NAMALWA (cell line): ENCODE measurements at regions not wholly inside any gene's neighbourhood (a gene's known extent, or its start where the extent isn't known, plus 50 kb on each side); places are given as distances from the start of the nearest gene placed in this dataset.
"Not testable (repeated sequence)": the region's sequence is repeated elsewhere in the genome, so short reads cannot be mapped to it uniquely, and the experiment has no call there.

Experiments
- DNase-seq: peaks from one replicate; pipeline ENCODE4 v3.0.0-alpha.2; 2015; ENCODE audit warnings: low spot score

- no peak for DNase-seq
Observed at GRCh38 chr2:166831930-166832329, 56.4 kb upstream of the XIRP2 start.

- no peak for DNase-seq
Observed at GRCh38 chr2:166825914-166826313, 62.4 kb upstream of the XIRP2 start.

GRCh38 chr2:166814335-166814734, 73.9 kb upstream of the XIRP2 start:
- DNase-seq = no peak

GRCh38 chr2:166812166-166812891, 76.0 kb upstream of the XIRP2 start:
- DNase-seq = no peak

- DNase-seq = no peak
Observed at GRCh38 chr2:166805753-166806152, 82.5 kb upstream of the XIRP2 start.

GRCh38 chr2:166803373-166804000, 84.8 kb upstream of the XIRP2 start:
- no peak for DNase-seq

- no peak for DNase-seq
Observed at GRCh38 chr2:166802475-166802874, 85.8 kb upstream of the XIRP2 start.

GRCh38 chr2:166792808-166793207, 95.5 kb upstream of the XIRP2 start:
- no peak for DNase-seq

GRCh38 chr2:166786707-166787106, 101.6 kb upstream of the XIRP2 start:
- no peak for DNase-seq

GRCh38 chr2:166784296-166784946, 103.9 kb upstream of the XIRP2 start:
- DNase-seq = no peak

- DNase-seq = no peak
Observed at GRCh38 chr2:166775176-166775575, 113.1 kb upstream of the XIRP2 start.

GRCh38 chr2:166773308-166773949, 114.9 kb upstream of the XIRP2 start:
- DNase-seq = no peak

- DNase-seq = no peak
Observed at GRCh38 chr2:166768393-166769123, 119.7 kb upstream of the XIRP2 start.

GRCh38 chr2:166766769-166767322, 121.4 kb upstream of the XIRP2 start:
- DNase-seq = not testable (repeated sequence)

- DNase-seq = no peak
Observed at GRCh38 chr2:166766220-166766619, 122.1 kb upstream of the XIRP2 start.

GRCh38 chr2:166765141-166765540, 123.1 kb upstream of the XIRP2 start:
- no peak for DNase-seq

GRCh38 chr2:166764702-166765101, 123.6 kb upstream of the XIRP2 start:
- no peak for DNase-seq

- no peak for DNase-seq
Observed at GRCh38 chr2:166764216-166764615, 124.1 kb upstream of the XIRP2 start.

GRCh38 chr2:166762746-166763145, 125.5 kb upstream of the XIRP2 start:
- DNase-seq = no peak

GRCh38 chr2:166758956-166759355, 129.3 kb upstream of the XIRP2 start:
- no peak for DNase-seq

- no peak for DNase-seq
Observed at GRCh38 chr2:166750624-166751023, 137.7 kb upstream of the XIRP2 start.

- not testable (repeated sequence) for DNase-seq
Observed at GRCh38 chr2:166744117-166744516, 144.2 kb upstream of the XIRP2 start.
